ENCODE measurements at regions not wholly inside any gene's neighbourhood (a gene's known extent, or its start where the extent isn't known, plus 50 kb on each side); places are given as distances from the start of the nearest gene placed in this dataset.

DNA sequence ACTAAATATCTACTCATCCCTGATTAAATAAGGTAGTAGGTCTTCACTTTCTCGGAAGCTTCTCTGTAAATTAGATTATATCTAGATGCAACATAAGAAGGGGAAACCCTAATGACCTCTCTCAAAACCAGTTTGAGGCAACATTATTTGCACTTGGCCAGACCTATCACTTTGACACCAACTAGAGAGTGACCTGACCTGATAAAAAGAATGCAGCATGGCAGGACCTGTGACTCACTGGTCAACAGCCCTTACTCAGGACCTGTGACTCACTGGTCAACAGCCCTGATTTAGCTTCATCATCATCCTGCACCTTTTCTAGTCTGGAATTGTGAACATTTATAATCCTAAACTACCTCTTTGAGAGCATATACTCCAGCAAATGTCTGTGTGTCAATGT is 1957.7 kb upstream of the CELF4 start:
- TF ChIP-seq, protein P1, sequence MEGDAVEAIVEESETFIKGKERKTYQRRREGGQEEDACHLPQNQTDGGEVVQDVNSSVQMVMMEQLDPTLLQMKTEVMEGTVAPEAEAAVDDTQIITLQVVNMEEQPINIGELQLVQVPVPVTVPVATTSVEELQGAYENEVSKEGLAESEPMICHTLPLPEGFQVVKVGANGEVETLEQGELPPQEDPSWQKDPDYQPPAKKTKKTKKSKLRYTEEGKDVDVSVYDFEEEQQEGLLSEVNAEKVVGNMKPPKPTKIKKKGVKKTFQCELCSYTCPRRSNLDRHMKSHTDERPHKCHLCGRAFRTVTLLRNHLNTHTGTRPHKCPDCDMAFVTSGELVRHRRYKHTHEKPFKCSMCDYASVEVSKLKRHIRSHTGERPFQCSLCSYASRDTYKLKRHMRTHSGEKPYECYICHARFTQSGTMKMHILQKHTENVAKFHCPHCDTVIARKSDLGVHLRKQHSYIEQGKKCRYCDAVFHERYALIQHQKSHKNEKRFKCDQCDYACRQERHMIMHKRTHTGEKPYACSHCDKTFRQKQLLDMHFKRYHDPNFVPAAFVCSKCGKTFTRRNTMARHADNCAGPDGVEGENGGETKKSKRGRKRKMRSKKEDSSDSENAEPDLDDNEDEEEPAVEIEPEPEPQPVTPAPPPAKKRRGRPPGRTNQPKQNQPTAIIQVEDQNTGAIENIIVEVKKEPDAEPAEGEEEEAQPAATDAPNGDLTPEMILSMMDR (IDR thresholded peaks at IDR 0.05) = no peak
- TF ChIP-seq POLR2A (IDR thresholded peaks at IDR 0.05) (no peak), POLR2AphosphoS5 (IDR thresholded peaks at IDR 0.05) (no peak)
